ENCODE measurements at regions not wholly inside any gene's neighbourhood (a gene's known extent, or its start where the extent isn't known, plus 50 kb on each side); places are given as distances from the start of the nearest gene placed in this dataset.

- DNase-seq, result no peak
- H3K4me3 ChIP-seq, result no peak overlapping the region
- TF ChIP-seq CTCF (IDR thresholded peaks at IDR 0.05), result no peak
- peaks cover 0 to 2% (median 0%) of the 10 kb centered on the region in 4 donors for H3K27me3 ChIP-seq
- intact Hi-C loops (cut with DNase I), result no loop called here
- FAIRE-seq, result no peak
- H3K36me3 ChIP-seq, result no peaks in the 10 kb centered on the region
- no peaks in the 10 kb centered on the region for H3K9me3 ChIP-seq
- ATAC-seq, result no peak
- H3K4me1 ChIP-seq, result no peaks in the 10 kb centered on the region
- no peak overlapping the region for H3K27ac ChIP-seq
These were observed 466.3 kb downstream of the ARL4A start for GRCh38 chr7:13153742-13154141.

GRCh38 chr7:13155188-13155587, 467.8 kb downstream of the ARL4A start:
- H3K4me1 ChIP-seq, result no peaks in the 10 kb centered on the region
- no peaks in the 10 kb centered on the region for H3K36me3 ChIP-seq
- DNase-seq (no peak), FAIRE-seq (no peak), ATAC-seq (no peak)
- no peaks in the 10 kb centered on the region for H3K9me3 ChIP-seq
- WGBS, 2 donors, result 22 to 26% methylated on average over 1 of the region's 1 CpG
- no peak overlapping the region for H3K4me3 ChIP-seq
- no peak overlapping the region for H3K27ac ChIP-seq
- intact Hi-C loops (cut with DNase I), result no loop called here
- TF ChIP-seq CTCF (IDR thresholded peaks at IDR 0.05), result no peak
- no peaks in the 10 kb centered on the region for H3K27me3 ChIP-seq

- no peaks in the 10 kb centered on the region for H3K9me3 ChIP-seq
- no peaks in the 10 kb centered on the region for H3K4me1 ChIP-seq
- FAIRE-seq, result no peak
- H3K36me3 ChIP-seq, result no peaks in the 10 kb centered on the region
- WGBS, 2 donors, result 73 to 80% methylated on average over 1 of the region's 1 CpG
- no peak overlapping the region for H3K4me3 ChIP-seq
- DNase-seq, result no peak
- ATAC-seq, result no peak
- H3K27me3 ChIP-seq, result no peaks in the 10 kb centered on the region
- H3K27ac ChIP-seq, result no peak overlapping the region
- intact Hi-C loops (cut with DNase I), result no loop called here
- no peak for TF ChIP-seq CTCF (IDR thresholded peaks at IDR 0.05)
These were observed 471.6 kb downstream of the ARL4A start for GRCh38 chr7:13159003-13159402.

GRCh38 chr7:13159467-13160184, 472.2 kb downstream of the ARL4A start:
- Histone ChIP-seq H3K4me1 (no peaks in the 10 kb centered on the region), H3K27ac (no peak overlapping the region), H3K9me3 (no peaks in the 10 kb centered on the region), H3K27me3 (no peaks in the 10 kb centered on the region), H3K36me3 (no peaks in the 10 kb centered on the region), H3K4me3 (no peak overlapping the region)
- 57 to 73% methylated on average over 2 of the region's 2 CpGs for WGBS, 2 donors
- no peak for TF ChIP-seq CTCF (IDR thresholded peaks at IDR 0.05)
- ATAC-seq (no peak), FAIRE-seq (no peak), DNase-seq (no peak)
- intact Hi-C loops (cut with DNase I), result no loop called here

GRCh38 chr7:13161125-13161524, 473.7 kb downstream of the ARL4A start:
- Histone ChIP-seq H3K4me1 (no peaks in the 10 kb centered on the region), H3K27me3 (no peaks in the 10 kb centered on the region), H3K9me3 (no peaks in the 10 kb centered on the region), H3K4me3 (no peak overlapping the region), H3K27ac (no peak overlapping the region), H3K36me3 (no peaks in the 10 kb centered on the region)
- ATAC-seq, result no peak
- FAIRE-seq, result no peak
- no peak for DNase-seq
- intact Hi-C loops (cut with DNase I), result no loop called here
- TF ChIP-seq CTCF (IDR thresholded peaks at IDR 0.05), result no peak
